ENCODE measurements at regions not wholly inside any gene's neighbourhood (a gene's known extent, or its start where the extent isn't known, plus 50 kb on each side); places are given as distances from the start of the nearest gene placed in this dataset.

DNA sequence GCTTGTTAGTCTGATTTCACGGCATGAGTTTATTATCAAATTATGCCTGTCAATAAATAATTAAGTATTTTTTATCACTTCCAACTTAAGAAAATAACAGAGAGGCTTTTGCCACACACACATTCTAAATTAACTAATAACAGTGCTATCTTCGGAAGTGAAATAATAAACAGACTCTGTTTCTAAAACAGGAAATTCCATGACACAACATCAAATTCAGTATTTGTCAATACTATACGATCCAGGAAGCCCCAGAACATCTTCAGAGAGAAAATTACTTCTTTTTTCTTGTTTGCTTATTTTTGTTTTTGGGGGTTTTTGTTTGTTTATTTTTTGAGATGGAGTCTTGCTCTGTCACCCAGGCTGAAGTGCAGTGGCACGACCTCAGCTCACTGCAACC, 150.7 kb upstream of the PRDM1 start:
- Histone ChIP-seq H3K79me2 (ENCODE audit: insufficient read depth, low read length) (no peaks in the 10 kb centered on the region), H3K4me3 (ENCODE audit: insufficient read depth, low read length, poor library complexity, severe bottlenecking) (no peak overlapping the region), H3K27ac (ENCODE audit: low read depth, low read length) (no peak overlapping the region), H3K9ac (ENCODE audit: low read length) (no peak overlapping the region), H3K4me2 (ENCODE audit: low read depth, low read length, poor library complexity, severe bottlenecking) (no peak overlapping the region), H3F3A (ENCODE audit: insufficient read depth) (no peaks in the 10 kb centered on the region), H3K9me2 (replicated peaks; ENCODE audit: insufficient read depth, low read length) (no peaks in the 10 kb centered on the region), H3K9me3 (ENCODE audit: insufficient read depth, low read length) (no peaks in the 10 kb centered on the region), H3K27me3 (ENCODE audit: low read length) (no peaks in the 10 kb centered on the region), H3K36me3 (ENCODE audit: low read length) (no peaks in the 10 kb centered on the region), H4K20me1 (ENCODE audit: low read depth, low read length) (no peaks in the 10 kb centered on the region), H2AFZ (ENCODE audit: low read depth, low read length, severe bottlenecking) (no peak overlapping the region)
- TF ChIP-seq EZH2phosphoT487 (conservative IDR thresholded peaks at IDR 0.05; ENCODE audit: low read length) (no peak), CTCF (IDR thresholded peaks at IDR 0.05; ENCODE audit: insufficient read depth, low read length, poor library complexity, severe bottlenecking) (no peak)

DNA sequence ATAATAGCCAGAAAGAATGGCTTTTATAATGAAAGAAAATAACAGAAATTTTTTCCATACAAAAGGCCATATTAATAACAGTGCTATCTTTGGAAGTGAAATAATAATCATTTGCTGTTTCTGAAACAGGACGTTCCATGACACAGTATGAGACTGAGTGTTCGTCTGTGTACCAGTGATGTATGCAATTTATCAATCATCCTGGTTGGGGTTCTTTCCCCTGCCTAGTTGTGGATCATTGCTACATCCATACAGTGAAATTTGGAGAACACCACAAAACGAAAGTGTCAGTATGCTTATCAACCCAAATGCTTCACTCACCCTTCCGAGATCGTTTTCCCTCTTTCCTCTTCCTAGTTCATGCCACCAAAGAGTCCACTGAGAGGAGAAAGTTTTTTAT, 151.4 kb upstream of the PRDM1 start:
- Histone ChIP-seq H4K20me1 (ENCODE audit: low read depth, low read length) (no peaks in the 10 kb centered on the region), H3K4me3 (ENCODE audit: insufficient read depth, low read length, poor library complexity, severe bottlenecking) (no peak overlapping the region), H3K79me2 (ENCODE audit: insufficient read depth, low read length) (no peaks in the 10 kb centered on the region), H3K9ac (ENCODE audit: low read length) (no peak overlapping the region), H3F3A (ENCODE audit: insufficient read depth) (no peaks in the 10 kb centered on the region), H3K27ac (ENCODE audit: low read depth, low read length) (no peak overlapping the region), H3K27me3 (ENCODE audit: low read length) (no peaks in the 10 kb centered on the region), H3K4me2 (ENCODE audit: low read depth, low read length, poor library complexity, severe bottlenecking) (no peak overlapping the region), H2AFZ (ENCODE audit: low read depth, low read length, severe bottlenecking) (no peak overlapping the region), H3K36me3 (ENCODE audit: low read length) (no peaks in the 10 kb centered on the region), H3K9me2 (replicated peaks; ENCODE audit: insufficient read depth, low read length) (no peaks in the 10 kb centered on the region), H3K9me3 (ENCODE audit: insufficient read depth, low read length) (no peaks in the 10 kb centered on the region)
- TF ChIP-seq CTCF (IDR thresholded peaks at IDR 0.05; ENCODE audit: insufficient read depth, low read length, poor library complexity, severe bottlenecking) (no peak), EZH2phosphoT487 (conservative IDR thresholded peaks at IDR 0.05; ENCODE audit: low read length) (no peak)

GRCh38 chr6:105932440-105932839, 153.7 kb upstream of the PRDM1 start:
- Histone ChIP-seq H3F3A (ENCODE audit: insufficient read depth) (no peaks in the 10 kb centered on the region), H3K9me3 (ENCODE audit: insufficient read depth, low read length) (no peaks in the 10 kb centered on the region), H4K20me1 (ENCODE audit: low read depth, low read length) (no peaks in the 10 kb centered on the region), H3K27me3 (ENCODE audit: low read length) (no peaks in the 10 kb centered on the region), H2AFZ (ENCODE audit: low read depth, low read length, severe bottlenecking) (no peak overlapping the region), H3K36me3 (ENCODE audit: low read length) (no peaks in the 10 kb centered on the region), H3K4me2 (ENCODE audit: low read depth, low read length, poor library complexity, severe bottlenecking) (no peak overlapping the region), H3K27ac (ENCODE audit: low read depth, low read length) (no peak overlapping the region), H3K9me2 (replicated peaks; ENCODE audit: insufficient read depth, low read length) (no peaks in the 10 kb centered on the region), H3K9ac (ENCODE audit: low read length) (no peak overlapping the region), H3K4me3 (ENCODE audit: insufficient read depth, low read length, poor library complexity, severe bottlenecking) (no peak overlapping the region), H3K79me2 (ENCODE audit: insufficient read depth, low read length) (no peaks in the 10 kb centered on the region)
- TF ChIP-seq EZH2phosphoT487 (conservative IDR thresholded peaks at IDR 0.05; ENCODE audit: low read length) (no peak), CTCF (IDR thresholded peaks at IDR 0.05; ENCODE audit: insufficient read depth, low read length, poor library complexity, severe bottlenecking) (no peak)

DNA sequence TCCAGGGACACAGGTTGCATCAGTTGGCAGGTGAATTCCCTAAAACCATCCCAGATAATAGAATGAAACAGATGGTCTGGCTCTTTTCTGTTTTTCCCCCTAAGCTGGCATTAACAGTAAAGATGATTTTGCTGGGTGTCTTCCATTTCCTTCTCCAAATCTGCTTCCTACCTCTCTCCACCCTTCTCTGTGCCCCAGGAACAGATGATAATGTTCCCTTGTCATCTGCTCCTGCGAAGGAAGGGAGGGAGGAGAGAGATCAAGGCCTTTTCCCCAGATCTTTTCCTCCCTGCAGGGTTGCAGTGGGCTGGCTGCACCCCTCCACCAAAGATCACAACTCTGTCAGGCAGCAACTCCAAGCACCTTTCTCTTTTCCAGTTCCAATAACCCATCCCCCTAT, 156.5 kb upstream of the PRDM1 start:
- Histone ChIP-seq H3F3A (ENCODE audit: insufficient read depth) (no peaks in the 10 kb centered on the region), H2AFZ (ENCODE audit: low read depth, low read length, severe bottlenecking) (no peak overlapping the region), H3K4me3 (ENCODE audit: insufficient read depth, low read length, poor library complexity, severe bottlenecking) (no peak overlapping the region), H3K79me2 (ENCODE audit: insufficient read depth, low read length) (no peaks in the 10 kb centered on the region), H3K9me2 (replicated peaks; ENCODE audit: insufficient read depth, low read length) (no peaks in the 10 kb centered on the region), H4K20me1 (ENCODE audit: low read depth, low read length) (no peaks in the 10 kb centered on the region), H3K9ac (ENCODE audit: low read length) (no peak overlapping the region), H3K36me3 (ENCODE audit: low read length) (no peaks in the 10 kb centered on the region), H3K27ac (ENCODE audit: low read depth, low read length) (no peak overlapping the region), H3K4me2 (ENCODE audit: low read depth, low read length, poor library complexity, severe bottlenecking) (no peak overlapping the region), H3K27me3 (ENCODE audit: low read length) (no peaks in the 10 kb centered on the region), H3K9me3 (ENCODE audit: insufficient read depth, low read length) (no peaks in the 10 kb centered on the region)
- no peak for TF ChIP-seq CTCF (IDR thresholded peaks at IDR 0.05; ENCODE audit: insufficient read depth, low read length, poor library complexity, severe bottlenecking)
- TF ChIP-seq EZH2phosphoT487 (conservative IDR thresholded peaks at IDR 0.05; ENCODE audit: low read length): no peak
